GM18519 (cell line): ENCODE measurements at regions not wholly inside any gene's neighbourhood (a gene's known extent, or its start where the extent isn't known, plus 50 kb on each side); places are given as distances from the start of the nearest gene placed in this dataset.
A peak's percentile ranks its signal among the peaks of the same experiment; 100 is the strongest.
"Not testable (repeated sequence)": the region's sequence is repeated elsewhere in the genome, so short reads cannot be mapped to it uniquely, and the experiment has no call there.

Experiments
- ATAC-seq: cut with Tn5 transposase; IDR thresholded peaks from one replicate; pipeline ENCODE4 v1.9.1; 2021; ENCODE audit warnings: mild to moderate bottlenecking, moderate library complexity; ENCODE audit not compliant: unreplicated experiment, low FRiP score

- ATAC-seq: no peak
Observed at GRCh38 chr1:235059221-235059620, 69.4 kb downstream of the TOMM20 start.

- ATAC-seq: no peak
Observed at GRCh38 chr1:235058695-235059094, 69.9 kb downstream of the TOMM20 start.

- no peak for ATAC-seq
Observed at GRCh38 chr1:235057385-235058306, 71.0 kb downstream of the TOMM20 start.

- no peak for ATAC-seq
Observed at GRCh38 chr1:235056937-235057336, 71.7 kb downstream of the TOMM20 start.

GRCh38 chr1:235054936-235055335, 73.7 kb downstream of the TOMM20 start:
- no peak for ATAC-seq

- ATAC-seq: no peak
Observed at GRCh38 chr1:235054466-235054865, 74.2 kb downstream of the TOMM20 start.

GRCh38 chr1:235052067-235053008, 76.3 kb downstream of the TOMM20 start:
- no peak for ATAC-seq

GRCh38 chr1:235051521-235051920, 77.1 kb downstream of the TOMM20 start:
- no peak for ATAC-seq

- peak; percentile 40 for ATAC-seq
Observed at GRCh38 chr1:235050911-235051360, 77.7 kb downstream of the TOMM20 start.

- not testable (repeated sequence) for ATAC-seq
Observed at GRCh38 chr1:235049716-235050378, 78.8 kb downstream of the TOMM20 start.

- ATAC-seq: no peak
Observed at GRCh38 chr1:235049217-235049616, 79.4 kb downstream of the TOMM20 start.

GRCh38 chr1:235047331-235047871, 81.2 kb downstream of the TOMM20 start:
- ATAC-seq: no peak

GRCh38 chr1:235045921-235046601, 82.6 kb downstream of the TOMM20 start:
- ATAC-seq: no peak

- no peak for ATAC-seq
Observed at GRCh38 chr1:235045034-235045690, 83.5 kb downstream of the TOMM20 start.

GRCh38 chr1:235043234-235043633, 85.4 kb downstream of the TOMM20 start:
- ATAC-seq: no peak

- ATAC-seq: no peak
Observed at GRCh38 chr1:235038701-235039100, 89.9 kb downstream of the TOMM20 start.

- no peak for ATAC-seq
Observed at GRCh38 chr1:235035928-235036327, 92.7 kb downstream of the TOMM20 start.

- ATAC-seq: no peak
Observed at GRCh38 chr1:235030919-235031596, 97.6 kb downstream of the TOMM20 start.

- ATAC-seq: no peak
Observed at GRCh38 chr1:235027862-235028250, 100.8 kb downstream of the TOMM20 start.
